ENCODE measurements at regions not wholly inside any gene's neighbourhood (a gene's known extent, or its start where the extent isn't known, plus 50 kb on each side); places are given as distances from the start of the nearest gene placed in this dataset.

GRCh38 chr5:124842725-124843595 is 96.5 kb upstream of the ZNF608 start:
- DNase-seq (ENCODE audit: low spot score) (no peak), FAIRE-seq (no peak), ATAC-seq (no peak)
- no peaks in the 10 kb centered on the region for H3K79me2 ChIP-seq (ENCODE audit: insufficient read depth, low read length)
- no peak overlapping the region for H3K4me2 ChIP-seq (ENCODE audit: low read depth, low read length)
- no peak overlapping the region for H3K4me3 ChIP-seq (replicated peaks in 1 of 3; ENCODE audit: insufficient read depth in 1 of 3, low read depth in 2 of 3, low read length in 3 of 3)
- ChIA-PET CTCF (ENCODE audit: low intra/inter-chr PET ratio, low total read pairs) (no interaction called here), POLR2A (no interaction called here)
- no peaks in the 10 kb centered on the region for H3K36me3 ChIP-seq (replicated peaks in 1 of 2; ENCODE audit: control insufficient read depth in 1 of 2, insufficient read depth in 2 of 2, low read length in 2 of 2)
- H4K20me1 ChIP-seq (ENCODE audit: insufficient read depth, low read length): no peaks in the 10 kb centered on the region
- TF ChIP-seq ZNF629 (CRISPR knock-in tag; conservative IDR thresholded peaks at IDR 0.05) (peak; percentile 69), DPF2 (CRISPR knock-in tag; IDR thresholded peaks at IDR 0.05; ENCODE audit: borderline replicate concordance, low read depth) (no peak)
- WGBS (ENCODE audit: low lambda C conversion rate): 36% methylated on average over 7 of the region's 10 CpGs
- H3K27me3 ChIP-seq (ENCODE audit: control insufficient read depth in 1 of 2, insufficient read depth in 2 of 2, low read length in 2 of 2): no peaks in the 10 kb centered on the region
- no peak overlapping the region for H3K9ac ChIP-seq (ENCODE audit: insufficient read depth, low read depth, low read length)
- H2AFZ ChIP-seq (ENCODE audit: low read length): no peak overlapping the region
- BruUV-seq (replicated peaks): no TSS peak
- no peak overlapping the region for H3K27ac ChIP-seq (ENCODE audit: extremely low read length, insufficient read depth, low read length)
- no peaks in the 10 kb centered on the region for H3K4me1 ChIP-seq (ENCODE audit: insufficient read depth, low read length)
- in situ Hi-C loops (cut with HindIII; ENCODE audit: extremely low pct_ligation_motif_present, low pct_unique_long_range_greater_than_20kb) (no loop called here), intact Hi-C loops (cut with micrococcal nuclease; ENCODE audit: unreplicated experiment) (no loop called here)
- no peaks in the 10 kb centered on the region for H3K9me3 ChIP-seq (ENCODE audit: low read length)

- FAIRE-seq (no peak), DNase-seq (ENCODE audit: low spot score) (no peak)
- POLR2A ChIA-PET: no interaction called here
- no peak for TF ChIP-seq ZNF326 (CRISPR knock-in tag; IDR thresholded peaks at IDR 0.05; ENCODE audit: borderline replicate concordance)
- TF ChIP-seq ZNF335 (CRISPR knock-in tag; IDR thresholded peaks at IDR 0.05): no peak
- TF ChIP-seq CREBL2 (CRISPR knock-in tag; IDR thresholded peaks at IDR 0.05; ENCODE audit: borderline replicate concordance): no peak
- TF ChIP-seq NFRKB (IDR thresholded peaks at IDR 0.05): no peak
- TF ChIP-seq ATF4 (CRISPR knock-in tag; IDR thresholded peaks at IDR 0.05): no peak
- TF ChIP-seq SCMH1 (CRISPR knock-in tag; IDR thresholded peaks at IDR 0.05; ENCODE audit: borderline replicate concordance): no peak
- no peak for TF ChIP-seq ZNF431 (CRISPR knock-in tag; IDR thresholded peaks at IDR 0.05; ENCODE audit: borderline replicate concordance, low read depth)
- no peak for TF ChIP-seq ZNF556 (CRISPR knock-in tag; IDR thresholded peaks at IDR 0.05; ENCODE audit: borderline replicate concordance)
- no peak for TF ChIP-seq FOXP1 (IDR thresholded peaks at IDR 0.05)
- TF ChIP-seq FOXP1 (CRISPR knock-in tag; IDR thresholded peaks at IDR 0.05): no peak
- no peak for TF ChIP-seq GABPB1 (CRISPR knock-in tag; IDR thresholded peaks at IDR 0.05)
- no peak for TF ChIP-seq CSRNP2 (CRISPR knock-in tag; conservative IDR thresholded peaks at IDR 0.05; ENCODE audit: low read depth)
- no peak for TF ChIP-seq SOX6 (IDR thresholded peaks at IDR 0.05)
- no peak for TF ChIP-seq SOX6 (CRISPR knock-in tag; IDR thresholded peaks at IDR 0.05)
- no peak for TF ChIP-seq CBX5 (CRISPR knock-in tag; IDR thresholded peaks at IDR 0.05; ENCODE audit: borderline replicate concordance)
- TF ChIP-seq HMGA1 (CRISPR knock-in tag; conservative IDR thresholded peaks at IDR 0.05): no peak
Measured at GRCh38 chr5:124843596-124843899, 97.1 kb upstream of the ZNF608 start.

More at GRCh38 chr5:124843596-124843899, 97.1 kb upstream of the ZNF608 start:
- Histone ChIP-seq H3K4me2 (ENCODE audit: low read depth, low read length) (no peak overlapping the region), H3K4me3 (replicated peaks in 1 of 3; ENCODE audit: insufficient read depth in 1 of 3, low read depth in 2 of 3, low read length in 3 of 3) (no peak overlapping the region), H3K4me1 (ENCODE audit: insufficient read depth, low read length) (no peaks in the 10 kb centered on the region), H3K9ac (ENCODE audit: insufficient read depth, low read depth, low read length) (no peak overlapping the region), H3K9me3 (ENCODE audit: low read length) (no peaks in the 10 kb centered on the region), H3K27me3 (ENCODE audit: control insufficient read depth in 1 of 2, insufficient read depth in 2 of 2, low read length in 2 of 2) (no peaks in the 10 kb centered on the region), H4K20me1 (ENCODE audit: insufficient read depth, low read length) (no peaks in the 10 kb centered on the region), H3K27ac (ENCODE audit: extremely low read length, insufficient read depth, low read length) (no peak overlapping the region), H2AFZ (ENCODE audit: low read length) (no peak overlapping the region), H3K79me2 (ENCODE audit: insufficient read depth, low read length) (no peaks in the 10 kb centered on the region), H3K36me3 (replicated peaks in 1 of 2; ENCODE audit: control insufficient read depth in 1 of 2, insufficient read depth in 2 of 2, low read length in 2 of 2) (no peaks in the 10 kb centered on the region)
- no TSS peak for BruUV-seq (replicated peaks)
- intact Hi-C loops (cut with micrococcal nuclease; ENCODE audit: unreplicated experiment): no loop called here
- no peak for ATAC-seq
- CTCF ChIA-PET (ENCODE audit: low intra/inter-chr PET ratio, low total read pairs): no interaction called here
- in situ Hi-C loops (cut with HindIII; ENCODE audit: extremely low pct_ligation_motif_present, low pct_unique_long_range_greater_than_20kb): no loop called here
- 14% methylated on average over 4 of the region's 4 CpGs for WGBS (ENCODE audit: low lambda C conversion rate)

Data from HepG2 (cell line).